ENCODE measurements at regions not wholly inside any gene's neighbourhood (a gene's known extent, or its start where the extent isn't known, plus 50 kb on each side); places are given as distances from the start of the nearest gene placed in this dataset.
"Not testable (repeated sequence)": the region's sequence is repeated elsewhere in the genome, so short reads cannot be mapped to it uniquely, and the experiment has no call there.

- DNase-seq (ENCODE audit: low spot score) = no peak
Observed at GRCh38 chr1:147062956-147063355, 109.3 kb downstream of the PRKAB2 start.

GRCh38 chr1:147061880-147062279, 110.4 kb downstream of the PRKAB2 start:
- not testable (repeated sequence) for DNase-seq (ENCODE audit: low spot score)

- no peak for DNase-seq (ENCODE audit: low spot score)
Observed at GRCh38 chr1:147053269-147053668, 115.1 kb downstream of the NBPF12 start.

GRCh38 chr1:147052677-147053076, 114.6 kb downstream of the NBPF12 start:
- no peak for DNase-seq (ENCODE audit: low spot score)

GRCh38 chr1:147052143-147052542, 114.0 kb downstream of the NBPF12 start:
- no peak for DNase-seq (ENCODE audit: low spot score)

- no peak for DNase-seq (ENCODE audit: low spot score)
Observed at GRCh38 chr1:147051136-147051535, 113.0 kb downstream of the NBPF12 start.

- DNase-seq (ENCODE audit: low spot score) = no peak
Observed at GRCh38 chr1:147050654-147051053, 112.5 kb downstream of the NBPF12 start.

- not testable (repeated sequence) for DNase-seq (ENCODE audit: low spot score)
Observed at GRCh38 chr1:147046863-147047394, 108.8 kb downstream of the NBPF12 start.

- no peak for DNase-seq (ENCODE audit: low spot score)
Observed at GRCh38 chr1:147046189-147046862, 108.2 kb downstream of the NBPF12 start.
